ENCODE measurements at regions not wholly inside any gene's neighbourhood (a gene's known extent, or its start where the extent isn't known, plus 50 kb on each side); places are given as distances from the start of the nearest gene placed in this dataset.

- TF ChIP-seq ZNF462 (CRISPR knock-in tag; IDR thresholded peaks at IDR 0.05) (no peak), EZH2phosphoT487 (IDR thresholded peaks at IDR 0.05; ENCODE audit: unreplicated experiment) (no peak), REST (IDR thresholded peaks at IDR 0.05; ENCODE audit: unreplicated experiment) (no peak), NANOG (IDR thresholded peaks at IDR 0.05; ENCODE audit: borderline replicate concordance) (no peak), POLR2AphosphoS5 (IDR thresholded peaks at IDR 0.05; ENCODE audit: low read depth) (no peak), CREB1 (CRISPR knock-in tag; IDR thresholded peaks at IDR 0.05; ENCODE audit: low read depth) (no peak), ZNF114 (CRISPR knock-in tag; IDR thresholded peaks at IDR 0.05) (no peak)
These were observed 379.8 kb downstream of the UTRN start (continued) for GRCh38 chr6:144664947-144665346.

Data from GM23338 (cell line).